CD4-positive, alpha-beta T cell treated with Interleukin-10 for 1 hour (primary cell): ENCODE measurements at regions not wholly inside any gene's neighbourhood (a gene's known extent, or its start where the extent isn't known, plus 50 kb on each side); places are given as distances from the start of the nearest gene placed in this dataset.
A peak's percentile ranks its signal among the peaks of the same experiment; 100 is the strongest.
"Not testable (repeated sequence)": the region's sequence is repeated elsewhere in the genome, so short reads cannot be mapped to it uniquely, and the experiment has no call there.

Source experiments
- DNase-seq: peaks from one replicate; pipeline ENCODE4 v3.0.0-alpha.2; 2020

DNA sequence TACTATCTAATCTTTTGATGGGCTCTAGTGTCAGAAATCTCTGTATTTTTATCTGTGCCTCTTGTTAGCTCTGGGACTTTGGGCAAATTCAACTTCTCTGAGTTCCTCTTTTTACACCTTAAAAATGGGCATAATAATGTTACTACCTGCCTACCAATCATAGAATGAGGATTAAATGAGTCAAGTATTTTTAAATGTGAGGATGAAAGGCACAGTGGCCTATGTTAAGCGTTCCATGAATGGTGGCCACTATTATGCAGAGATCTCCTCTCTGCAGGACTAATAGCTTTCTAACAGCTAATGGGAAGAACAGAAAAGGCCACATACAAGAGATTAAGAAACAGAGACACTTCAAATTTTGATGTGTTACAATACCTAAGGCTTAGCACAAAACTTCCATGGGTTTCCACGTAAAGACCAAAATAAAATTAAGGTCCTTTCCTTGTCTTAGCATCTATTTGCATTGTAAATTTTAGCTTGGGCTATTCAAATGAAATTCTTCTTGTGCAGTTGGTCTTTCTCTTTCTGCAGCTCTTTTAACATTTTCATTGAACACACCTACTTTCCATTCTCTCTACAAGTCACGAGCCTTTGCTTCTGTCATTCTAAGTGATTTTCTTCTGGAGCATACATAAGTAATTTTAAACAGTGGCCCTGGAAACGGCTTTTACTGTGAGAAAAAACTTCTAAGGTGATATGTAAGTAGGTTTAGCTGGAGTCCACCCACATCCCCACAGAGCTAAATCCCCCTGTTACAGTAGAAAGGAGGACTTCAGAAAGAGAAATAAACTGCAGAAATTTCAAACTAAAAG lies 117.9 kb upstream of the MED14 start:
- DNase-seq, result no peak

DNA sequence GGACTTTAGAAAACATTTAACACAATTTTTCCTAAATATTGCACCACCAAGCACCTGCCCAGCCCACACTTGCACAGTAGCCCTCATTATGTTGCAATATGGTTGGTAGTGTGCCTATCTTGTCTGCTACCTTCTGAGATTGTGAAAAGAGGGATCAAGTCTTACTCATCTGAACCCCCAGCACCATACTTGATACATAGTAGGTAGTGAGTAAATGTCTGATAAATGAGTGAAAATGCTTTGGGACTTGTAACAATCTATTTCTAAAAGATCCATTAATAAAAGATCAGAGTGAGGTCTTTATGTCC lies 118.4 kb upstream of the MED14 start:
- DNase-seq, result no peak

GRCh38 chrX:40854242-40854641 lies 118.9 kb upstream of the MED14 start:
- no peak for DNase-seq

- DNase-seq, result no peak
Observed at GRCh38 chrX:40855411-40855810, 120.1 kb upstream of the MED14 start.

- DNase-seq, result no peak
Observed at GRCh38 chrX:40855932-40856515, 120.7 kb upstream of the MED14 start.

DNA sequence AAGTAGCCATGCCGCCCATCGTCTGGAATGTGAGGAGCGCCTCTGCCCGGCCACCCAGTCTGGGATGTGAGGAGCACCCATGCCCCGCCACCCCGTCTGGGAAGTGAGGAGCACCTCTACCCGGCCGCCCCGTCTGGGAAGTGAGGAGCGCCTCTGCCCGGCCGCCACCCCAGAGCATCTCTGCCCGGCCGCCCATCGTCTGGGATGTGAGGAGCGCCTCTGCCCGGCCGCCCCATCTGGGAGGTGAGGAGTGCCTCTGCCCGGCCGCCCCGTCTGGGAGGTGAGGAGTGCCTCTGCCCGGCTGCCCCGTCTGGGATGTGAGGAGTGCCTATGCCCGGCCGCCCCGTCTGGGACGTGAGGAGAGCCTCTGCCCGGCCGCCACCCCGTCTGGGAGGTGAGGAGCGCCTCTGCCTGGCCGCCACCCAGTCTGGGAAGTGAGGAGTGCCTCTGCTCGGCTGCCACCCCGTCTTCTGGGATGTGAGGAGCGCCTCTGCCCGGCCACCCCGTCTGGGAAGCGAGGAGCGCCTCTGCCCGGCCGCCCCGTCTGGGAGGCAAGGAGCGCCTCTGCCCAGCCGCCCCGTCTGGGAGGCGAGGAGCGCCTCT lies 126.7 kb upstream of the MED14 start:
- not testable (repeated sequence) for DNase-seq

GRCh38 chrX:40863260-40863659 lies 127.9 kb upstream of the MED14 start:
- DNase-seq, result not testable (repeated sequence)

DNA sequence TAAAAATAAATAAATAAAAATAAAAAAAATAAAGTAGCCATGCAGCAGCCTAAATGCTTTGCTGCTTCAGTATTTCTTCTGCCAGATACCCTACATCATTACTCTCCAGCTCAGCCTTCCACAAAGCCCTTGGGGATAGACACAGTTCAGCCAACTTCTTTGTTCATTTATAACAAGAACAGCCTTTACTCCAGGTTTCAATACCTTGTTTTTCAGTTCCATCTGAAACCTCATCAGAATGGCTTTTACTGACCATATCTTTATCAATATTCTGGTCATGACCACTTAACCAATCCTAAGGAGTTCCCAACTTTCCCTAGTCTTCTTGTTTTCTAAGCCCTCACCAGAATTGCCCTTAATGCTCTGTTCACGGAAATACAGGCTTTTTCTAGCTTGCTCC lies 128.3 kb upstream of the MED14 start:
- DNase-seq, result no peak

DNA sequence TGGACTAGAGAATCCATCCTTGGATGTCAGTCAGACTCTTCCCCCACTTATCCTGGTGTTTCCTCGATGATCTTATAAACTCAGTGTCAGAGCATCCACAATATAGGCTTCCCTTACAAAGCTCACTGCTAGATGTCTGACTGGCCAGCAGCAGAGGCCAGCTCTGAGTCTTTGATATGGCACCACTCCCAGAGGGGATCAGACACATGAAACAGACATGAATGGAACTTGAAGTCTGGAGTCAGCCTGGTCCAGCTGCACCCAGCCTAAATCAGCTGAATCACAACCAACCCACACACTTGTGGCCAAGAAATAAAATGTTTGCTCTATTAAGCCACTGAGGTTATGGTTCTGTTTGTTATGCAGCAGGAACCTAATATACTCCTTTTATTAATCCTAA lies 129.6 kb upstream of the MED14 start:
- no peak for DNase-seq

DNA sequence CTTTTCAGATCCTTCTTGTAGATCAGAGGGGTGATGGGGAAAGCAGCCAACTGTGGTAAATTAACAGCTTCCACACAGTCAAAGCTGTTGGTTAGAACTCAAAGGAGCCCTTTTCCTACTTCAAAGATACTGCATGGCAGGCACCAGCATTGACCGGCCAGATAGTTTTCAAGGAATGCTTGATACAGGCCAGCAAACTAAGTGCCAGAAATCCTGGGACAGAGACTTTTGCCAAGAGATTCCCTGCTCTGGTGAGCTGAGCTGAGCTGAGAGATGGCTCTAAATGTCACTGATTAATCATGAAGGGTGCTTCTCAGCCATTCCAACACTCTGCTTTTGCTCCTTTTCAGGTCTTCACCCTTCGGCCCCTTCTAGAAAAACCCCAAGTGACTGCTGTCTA lies 131.6 kb upstream of the MED14 start:
- no peak for DNase-seq

DNA sequence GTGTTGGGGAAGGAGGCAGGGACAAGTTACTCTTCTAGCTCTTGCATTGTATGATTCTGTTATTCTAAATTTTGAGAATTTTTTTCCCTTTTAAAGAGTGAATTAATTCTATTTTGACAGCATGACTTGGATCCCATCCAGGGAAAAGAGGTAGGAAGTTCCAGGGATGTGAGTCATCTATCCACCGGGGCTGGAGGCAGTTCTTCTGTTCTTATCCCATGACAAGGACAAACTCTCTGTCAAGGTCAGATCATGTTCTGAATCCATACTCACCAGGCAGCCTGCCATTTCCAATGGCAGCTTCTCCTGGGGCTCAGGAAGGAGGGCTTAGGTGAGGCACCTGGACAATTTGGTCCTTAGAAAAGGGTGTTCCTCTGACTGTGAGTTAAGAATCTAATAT lies 132.0 kb upstream of the MED14 start:
- DNase-seq, result no peak

- DNase-seq, result no peak
Observed at GRCh38 chrX:40868868-40869267, 133.5 kb upstream of the MED14 start.

DNA sequence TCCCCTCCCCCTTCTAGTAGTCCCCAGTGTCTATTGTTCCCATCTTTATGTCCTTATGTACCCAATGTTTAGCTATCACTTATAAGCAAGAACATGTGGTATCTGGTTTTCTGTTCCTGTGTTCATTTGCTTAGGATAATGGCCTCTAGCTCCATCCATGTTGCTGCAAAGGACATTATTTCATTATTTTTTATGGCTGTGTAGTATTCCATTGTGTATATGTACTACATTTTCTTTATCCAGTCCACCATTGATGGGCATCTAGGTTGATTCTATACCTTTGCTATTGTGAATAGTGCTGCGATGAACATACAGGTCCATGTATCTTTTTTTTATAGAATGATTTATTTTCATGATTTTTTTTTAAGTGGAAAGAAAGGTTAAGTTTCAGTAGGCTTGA lies 135.6 kb upstream of the MED14 start:
- not testable (repeated sequence) for DNase-seq

DNA sequence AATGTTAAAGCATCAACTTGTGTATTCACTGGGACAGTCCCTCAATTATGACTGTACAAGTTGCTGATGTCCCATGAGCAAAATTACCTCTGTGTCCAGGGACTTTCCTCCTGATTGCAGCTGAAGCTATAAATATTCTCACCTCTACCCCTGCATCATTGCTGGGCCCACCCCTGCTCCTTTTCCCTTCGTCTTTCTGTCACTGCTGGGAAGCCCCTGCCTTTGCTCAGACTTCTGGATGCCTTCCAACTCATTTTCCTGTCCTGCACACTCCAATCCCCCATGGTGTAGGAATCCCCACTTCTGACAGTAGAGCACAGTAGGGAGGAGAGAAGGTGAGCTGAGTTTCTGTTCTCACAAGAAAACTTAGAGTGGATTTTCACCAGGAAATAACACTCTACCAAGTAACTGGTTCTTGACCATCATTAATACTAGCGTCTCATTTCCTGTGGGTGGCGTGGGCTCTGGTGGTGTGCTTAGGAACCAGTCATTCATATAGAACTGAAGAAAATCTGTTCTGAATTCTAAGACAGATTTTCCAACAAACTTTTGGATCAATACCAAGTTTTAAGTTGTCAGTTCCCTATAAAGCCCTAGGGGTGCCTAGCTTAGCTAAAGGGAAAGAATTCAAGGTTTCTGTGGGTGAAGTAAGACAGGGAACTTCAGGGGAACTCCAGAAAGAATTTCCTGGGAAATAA lies 136.2 kb upstream of the MED14 start:
- no peak for DNase-seq

DNA sequence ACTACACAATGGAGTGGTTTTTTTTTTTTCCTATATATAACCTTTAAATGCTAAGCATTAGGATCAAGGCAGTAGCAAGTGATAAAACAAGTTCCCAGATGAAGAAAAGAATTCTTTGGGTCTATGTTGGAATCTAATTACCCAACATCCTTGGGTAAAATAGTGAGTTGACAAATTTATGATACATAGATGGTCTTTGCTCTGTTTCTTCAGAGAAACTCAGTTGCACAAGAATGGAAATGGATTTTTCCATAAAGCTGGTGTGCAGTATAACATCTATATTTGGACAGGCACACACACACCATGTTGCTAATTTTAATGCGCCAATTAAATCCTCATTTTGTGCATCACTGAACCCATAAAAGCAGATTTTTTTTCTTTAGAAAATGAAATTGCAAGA lies 137.0 kb upstream of the MED14 start:
- no peak for DNase-seq

- no peak for DNase-seq
Observed at GRCh38 chrX:40875476-40875875, 140.1 kb upstream of the MED14 start.

- DNase-seq, result peak; percentile 52
Observed at GRCh38 chrX:40877887-40878286, 142.5 kb upstream of the MED14 start.

DNA sequence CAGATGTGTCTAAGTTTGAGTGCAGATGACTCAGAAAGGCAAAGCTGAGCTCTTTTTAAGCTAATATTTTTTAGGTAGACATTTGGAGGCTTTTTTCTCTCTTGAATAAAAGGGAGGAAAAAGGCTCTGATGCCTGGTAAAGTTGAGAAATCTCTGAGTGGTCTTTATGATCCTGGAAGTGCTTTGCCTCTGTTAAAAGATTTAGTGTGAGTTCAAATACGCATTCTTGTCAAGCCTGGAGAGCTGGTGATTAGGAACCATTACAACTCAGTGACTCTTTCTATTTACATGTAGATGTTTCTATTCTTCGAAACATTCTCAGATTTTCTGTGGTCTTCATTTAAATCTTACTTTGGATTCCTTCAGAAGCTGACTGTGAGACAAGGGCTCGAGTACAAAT lies 143.4 kb upstream of the MED14 start:
- DNase-seq, result no peak

DNA sequence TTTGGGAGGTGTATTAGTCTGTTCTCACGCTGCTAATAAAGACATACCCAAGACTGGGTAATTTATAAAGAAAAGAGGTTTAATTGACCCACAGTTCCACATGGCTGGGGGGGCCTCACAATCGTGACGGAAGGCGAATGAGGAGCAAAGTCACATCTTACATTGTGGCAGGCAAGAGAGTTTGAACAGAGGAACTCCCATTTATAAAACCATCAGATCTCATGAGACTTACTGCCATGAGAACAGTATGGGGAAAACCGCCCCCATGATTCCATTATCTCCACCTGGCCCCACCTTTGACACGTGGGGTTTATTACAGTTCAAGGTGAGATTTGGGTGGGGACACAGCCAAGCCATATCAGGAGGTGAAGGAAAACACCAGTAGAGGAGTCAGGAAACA lies 143.8 kb upstream of the MED14 start:
- DNase-seq, result not testable (repeated sequence)

DNA sequence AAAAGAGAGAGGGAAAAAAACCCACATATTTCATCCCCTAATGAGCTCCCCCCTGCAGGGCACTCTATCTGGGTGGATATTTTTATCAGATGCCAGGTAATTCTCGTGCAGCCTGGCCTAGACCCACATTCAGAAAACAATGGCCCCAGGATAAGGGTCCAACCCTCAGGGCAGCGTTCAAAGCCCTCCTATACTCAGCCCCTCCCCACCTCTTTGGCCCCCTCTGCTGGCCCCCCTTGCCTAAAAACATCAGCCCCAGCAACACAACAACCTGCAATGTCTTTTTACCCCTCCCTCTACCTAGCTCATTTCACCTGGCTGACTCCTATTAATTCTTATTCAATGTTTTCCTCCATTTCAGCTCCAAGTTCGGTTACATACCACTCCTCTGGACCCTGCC lies 145.4 kb upstream of the MED14 start:
- no peak for DNase-seq

GRCh38 chrX:40883021-40883619 lies 147.8 kb upstream of the MED14 start:
- DNase-seq, result no peak

DNA sequence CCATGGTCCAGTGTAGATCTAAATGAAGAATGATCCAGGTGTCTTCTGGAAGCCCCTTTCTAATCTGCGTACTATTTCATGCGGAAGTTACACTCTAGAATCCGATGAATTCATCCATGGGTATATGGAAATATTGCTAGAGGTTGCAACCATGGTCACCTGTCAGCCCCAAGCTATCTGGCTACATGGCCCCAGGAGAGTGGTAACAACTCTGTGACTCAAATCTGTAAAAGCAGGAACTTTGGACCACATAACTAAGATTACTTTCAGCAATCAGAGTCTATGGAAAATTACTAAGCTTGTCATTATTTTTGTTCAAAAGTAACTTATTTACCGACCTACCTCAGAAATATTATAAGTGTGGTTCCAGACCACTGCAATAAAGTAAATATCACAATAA lies 150.6 kb upstream of the MED14 start:
- no peak for DNase-seq

DNA sequence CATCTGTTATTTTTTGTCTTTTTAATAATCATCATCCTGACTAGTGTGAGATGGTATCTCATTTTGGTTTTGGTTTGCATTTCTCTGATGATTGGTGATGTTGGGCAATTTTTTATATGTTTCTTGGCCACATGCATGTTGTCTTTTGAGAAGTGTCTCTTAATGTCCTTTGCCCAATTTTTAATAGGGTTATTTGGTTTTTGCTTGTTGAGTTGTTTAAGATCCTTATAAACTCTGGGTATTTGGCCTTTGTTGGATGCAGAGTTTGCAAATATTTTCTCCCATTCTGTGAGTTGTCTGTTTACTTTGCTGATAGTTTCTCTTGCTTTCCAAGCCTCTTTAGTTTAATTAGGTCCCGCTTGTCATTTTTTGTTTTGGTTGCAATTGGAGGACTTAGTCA lies 152.1 kb upstream of the MED14 start:
- DNase-seq, result no peak

DNA sequence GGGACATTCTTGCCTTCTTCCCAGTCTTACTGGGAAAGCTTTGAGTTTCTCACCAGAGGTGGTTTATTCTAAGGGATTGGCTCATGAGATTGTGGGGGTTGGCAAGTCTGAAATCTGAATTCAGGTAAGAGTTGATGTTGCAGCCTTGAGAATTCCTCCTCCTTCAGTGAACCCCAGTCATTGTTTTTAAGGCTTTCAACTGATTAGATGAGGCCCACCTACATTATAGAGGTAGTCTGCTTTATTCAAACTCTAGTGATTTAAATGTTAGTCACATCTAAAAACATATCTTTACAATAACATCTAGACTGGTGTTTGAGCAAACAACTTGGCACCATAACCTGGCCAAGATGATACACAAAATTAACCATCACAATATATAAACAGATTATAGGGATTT lies 156.5 kb upstream of the MED14 start:
- no peak for DNase-seq
